ENCODE measurements at regions not wholly inside any gene's neighbourhood (a gene's known extent, or its start where the extent isn't known, plus 50 kb on each side); places are given as distances from the start of the nearest gene placed in this dataset.

DNA sequence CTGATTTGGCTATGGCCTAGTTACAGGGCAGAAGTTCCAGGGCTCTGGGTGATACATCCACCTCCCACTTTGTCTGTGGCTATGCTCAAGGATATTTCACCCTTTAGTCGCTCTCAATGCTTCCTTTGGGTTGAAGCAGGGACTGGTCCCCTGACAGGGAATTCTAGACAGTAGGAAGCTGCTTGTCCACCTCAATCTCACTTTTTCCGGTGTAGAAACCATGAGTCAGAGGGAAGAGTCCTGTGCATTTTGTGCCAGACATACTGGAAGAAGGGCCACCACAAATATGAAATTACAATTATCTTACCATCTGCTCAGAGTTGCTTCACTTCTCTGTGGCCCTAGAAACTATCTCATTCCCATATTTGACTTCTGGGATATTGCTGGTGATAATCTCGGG lies 413.7 kb upstream of the FAT3 start:
- Histone ChIP-seq H3K27ac (replicated peaks) (no peak overlapping the region), H3K4me3 (replicated peaks; ENCODE audit: insufficient read depth, low read length) (no peak overlapping the region), H3K27me3 (ENCODE audit: insufficient read depth, poor library complexity, severe bottlenecking) (no peaks in the 10 kb centered on the region)
- DNase-seq (ENCODE audit: low read depth in 1 of 2, low spot score in 1 of 2): no peak
- TF ChIP-seq, protein P1, sequence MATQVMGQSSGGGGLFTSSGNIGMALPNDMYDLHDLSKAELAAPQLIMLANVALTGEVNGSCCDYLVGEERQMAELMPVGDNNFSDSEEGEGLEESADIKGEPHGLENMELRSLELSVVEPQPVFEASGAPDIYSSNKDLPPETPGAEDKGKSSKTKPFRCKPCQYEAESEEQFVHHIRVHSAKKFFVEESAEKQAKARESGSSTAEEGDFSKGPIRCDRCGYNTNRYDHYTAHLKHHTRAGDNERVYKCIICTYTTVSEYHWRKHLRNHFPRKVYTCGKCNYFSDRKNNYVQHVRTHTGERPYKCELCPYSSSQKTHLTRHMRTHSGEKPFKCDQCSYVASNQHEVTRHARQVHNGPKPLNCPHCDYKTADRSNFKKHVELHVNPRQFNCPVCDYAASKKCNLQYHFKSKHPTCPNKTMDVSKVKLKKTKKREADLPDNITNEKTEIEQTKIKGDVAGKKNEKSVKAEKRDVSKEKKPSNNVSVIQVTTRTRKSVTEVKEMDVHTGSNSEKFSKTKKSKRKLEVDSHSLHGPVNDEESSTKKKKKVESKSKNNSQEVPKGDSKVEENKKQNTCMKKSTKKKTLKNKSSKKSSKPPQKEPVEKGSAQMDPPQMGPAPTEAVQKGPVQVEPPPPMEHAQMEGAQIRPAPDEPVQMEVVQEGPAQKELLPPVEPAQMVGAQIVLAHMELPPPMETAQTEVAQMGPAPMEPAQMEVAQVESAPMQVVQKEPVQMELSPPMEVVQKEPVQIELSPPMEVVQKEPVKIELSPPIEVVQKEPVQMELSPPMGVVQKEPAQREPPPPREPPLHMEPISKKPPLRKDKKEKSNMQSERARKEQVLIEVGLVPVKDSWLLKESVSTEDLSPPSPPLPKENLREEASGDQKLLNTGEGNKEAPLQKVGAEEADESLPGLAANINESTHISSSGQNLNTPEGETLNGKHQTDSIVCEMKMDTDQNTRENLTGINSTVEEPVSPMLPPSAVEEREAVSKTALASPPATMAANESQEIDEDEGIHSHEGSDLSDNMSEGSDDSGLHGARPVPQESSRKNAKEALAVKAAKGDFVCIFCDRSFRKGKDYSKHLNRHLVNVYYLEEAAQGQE (IDR thresholded peaks at IDR 0.05; ENCODE audit: insufficient replicate concordance, low read depth): no peak
- TF ChIP-seq POLR2AphosphoS5 (IDR thresholded peaks at IDR 0.05; ENCODE audit: low read depth) (no peak), SPI1 (IDR thresholded peaks at IDR 0.05; ENCODE audit: borderline replicate concordance, low read depth) (no peak), GABPA (IDR thresholded peaks at IDR 0.05; ENCODE audit: low read depth) (no peak)
- TF ChIP-seq, protein P2, sequence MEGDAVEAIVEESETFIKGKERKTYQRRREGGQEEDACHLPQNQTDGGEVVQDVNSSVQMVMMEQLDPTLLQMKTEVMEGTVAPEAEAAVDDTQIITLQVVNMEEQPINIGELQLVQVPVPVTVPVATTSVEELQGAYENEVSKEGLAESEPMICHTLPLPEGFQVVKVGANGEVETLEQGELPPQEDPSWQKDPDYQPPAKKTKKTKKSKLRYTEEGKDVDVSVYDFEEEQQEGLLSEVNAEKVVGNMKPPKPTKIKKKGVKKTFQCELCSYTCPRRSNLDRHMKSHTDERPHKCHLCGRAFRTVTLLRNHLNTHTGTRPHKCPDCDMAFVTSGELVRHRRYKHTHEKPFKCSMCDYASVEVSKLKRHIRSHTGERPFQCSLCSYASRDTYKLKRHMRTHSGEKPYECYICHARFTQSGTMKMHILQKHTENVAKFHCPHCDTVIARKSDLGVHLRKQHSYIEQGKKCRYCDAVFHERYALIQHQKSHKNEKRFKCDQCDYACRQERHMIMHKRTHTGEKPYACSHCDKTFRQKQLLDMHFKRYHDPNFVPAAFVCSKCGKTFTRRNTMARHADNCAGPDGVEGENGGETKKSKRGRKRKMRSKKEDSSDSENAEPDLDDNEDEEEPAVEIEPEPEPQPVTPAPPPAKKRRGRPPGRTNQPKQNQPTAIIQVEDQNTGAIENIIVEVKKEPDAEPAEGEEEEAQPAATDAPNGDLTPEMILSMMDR (IDR thresholded peaks at IDR 0.05; ENCODE audit: insufficient read depth, low read length): no peak

DNA sequence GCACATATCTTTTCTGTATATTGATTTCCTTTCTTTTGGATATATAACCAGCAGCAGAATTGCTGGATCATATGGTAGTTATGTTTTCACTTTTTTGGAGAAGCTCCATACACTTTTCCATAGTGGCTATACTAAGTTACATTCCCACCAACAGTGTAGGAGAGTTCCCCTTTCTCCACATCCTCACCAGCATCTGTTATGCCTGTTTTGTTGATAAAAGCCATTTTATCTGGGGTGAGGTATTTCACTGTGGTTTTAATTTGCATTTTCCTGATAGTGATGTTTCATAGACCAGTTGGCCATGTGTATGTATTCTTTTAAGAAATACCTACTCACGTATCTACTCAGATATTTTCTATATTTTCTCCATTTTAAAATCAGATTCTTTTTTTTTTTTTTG lies 419.3 kb upstream of the FAT3 start:
- TF ChIP-seq SPI1 (IDR thresholded peaks at IDR 0.05; ENCODE audit: borderline replicate concordance, low read depth) (no peak), POLR2AphosphoS5 (IDR thresholded peaks at IDR 0.05; ENCODE audit: low read depth) (no peak), GABPA (IDR thresholded peaks at IDR 0.05; ENCODE audit: low read depth) (no peak)
- TF ChIP-seq, protein P2 (IDR thresholded peaks at IDR 0.05; ENCODE audit: insufficient read depth, low read length): no peak
- TF ChIP-seq, protein P1 (IDR thresholded peaks at IDR 0.05; ENCODE audit: insufficient replicate concordance, low read depth): no peak
- Histone ChIP-seq H3K4me3 (replicated peaks; ENCODE audit: insufficient read depth, low read length) (no peak overlapping the region), H3K27me3 (ENCODE audit: insufficient read depth, poor library complexity, severe bottlenecking) (no peaks in the 10 kb centered on the region), H3K27ac (replicated peaks) (no peak overlapping the region)
- no peak for DNase-seq (ENCODE audit: low read depth in 1 of 2, low spot score in 1 of 2)

DNA sequence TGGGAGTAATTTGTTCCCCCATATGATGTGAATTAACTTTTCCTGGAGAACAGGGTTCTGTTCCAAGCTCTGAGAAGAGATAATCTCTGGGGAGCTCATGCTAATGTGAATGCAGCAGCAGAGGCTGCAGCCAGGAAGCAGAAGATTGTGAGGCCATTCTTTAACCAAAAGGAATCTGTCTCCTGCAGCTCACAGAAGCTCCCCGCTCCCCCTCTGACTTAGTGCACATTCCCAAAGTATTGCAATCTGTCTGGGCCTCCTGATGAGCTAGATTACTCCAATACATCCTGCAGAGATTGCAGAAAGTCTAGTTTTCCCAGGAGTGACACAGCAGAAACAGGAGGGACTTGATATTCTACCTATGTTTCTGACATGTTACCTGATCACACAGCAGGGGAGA lies 420.6 kb upstream of the FAT3 start:
- Histone ChIP-seq H3K27ac (replicated peaks) (no peak overlapping the region), H3K4me3 (replicated peaks; ENCODE audit: insufficient read depth, low read length) (no peak overlapping the region), H3K27me3 (ENCODE audit: insufficient read depth, poor library complexity, severe bottlenecking) (no peaks in the 10 kb centered on the region)
- TF ChIP-seq SPI1 (IDR thresholded peaks at IDR 0.05; ENCODE audit: borderline replicate concordance, low read depth) (no peak), GABPA (IDR thresholded peaks at IDR 0.05; ENCODE audit: low read depth) (no peak), POLR2AphosphoS5 (IDR thresholded peaks at IDR 0.05; ENCODE audit: low read depth) (no peak)
- TF ChIP-seq, protein P2 (IDR thresholded peaks at IDR 0.05; ENCODE audit: insufficient read depth, low read length): no peak
- TF ChIP-seq, protein P1 (IDR thresholded peaks at IDR 0.05; ENCODE audit: insufficient replicate concordance, low read depth): no peak
- DNase-seq (ENCODE audit: low read depth in 1 of 2, low spot score in 1 of 2): no peak
